Activated CD4-positive, alpha-beta T cell treated with anti-CD3 and anti-CD28 coated beads, Interleukin-10, Interleukin-2, amounts not matched to agents 100 ng/mL and 50 ng/mL, durations not matched to agents 16 hours and 8 hours (primary cell): ENCODE measurements at regions not wholly inside any gene's neighbourhood (a gene's known extent, or its start where the extent isn't known, plus 50 kb on each side); places are given as distances from the start of the nearest gene placed in this dataset.
"Not testable (repeated sequence)": the region's sequence is repeated elsewhere in the genome, so short reads cannot be mapped to it uniquely, and the experiment has no call there.

Experiments used
- DNase-seq: peaks from one replicate; pipeline ENCODE4 v3.0.0-alpha.2; 2020

- DNase-seq = no peak
Measured at GRCh38 chr4:85168234-85168834, 201.8 kb upstream of the WDFY3 start.

- no peak for DNase-seq
Measured at GRCh38 chr4:85170241-85170640, 203.8 kb upstream of the WDFY3 start.

- no peak for DNase-seq
Measured at GRCh38 chr4:85175190-85175589, 208.7 kb upstream of the WDFY3 start.

GRCh38 chr4:85177092-85177491, 210.6 kb upstream of the WDFY3 start:
- DNase-seq = no peak

- no peak for DNase-seq
Measured at GRCh38 chr4:85177679-85178078, 211.2 kb upstream of the WDFY3 start.

GRCh38 chr4:85180533-85180932, 214.0 kb upstream of the WDFY3 start:
- no peak for DNase-seq

- DNase-seq = no peak
Measured at GRCh38 chr4:85187106-85187505, 220.6 kb upstream of the WDFY3 start.

GRCh38 chr4:85196015-85196414, 229.5 kb upstream of the WDFY3 start:
- DNase-seq = not testable (repeated sequence)

- no peak for DNase-seq
Measured at GRCh38 chr4:85200106-85200505, 233.6 kb upstream of the WDFY3 start.

- DNase-seq = no peak
Measured at GRCh38 chr4:85209161-85209560, 242.7 kb upstream of the WDFY3 start.

GRCh38 chr4:85210353-85210752, 243.9 kb upstream of the WDFY3 start:
- no peak for DNase-seq

GRCh38 chr4:85216571-85216970, 250.1 kb upstream of the WDFY3 start:
- not testable (repeated sequence) for DNase-seq

GRCh38 chr4:85218756-85219155, 252.3 kb upstream of the WDFY3 start:
- no peak for DNase-seq

- DNase-seq = no peak
Measured at GRCh38 chr4:85221606-85222005, 253.3 kb upstream of the ARHGAP24 start.

- DNase-seq = no peak
Measured at GRCh38 chr4:85222561-85222960, 252.4 kb upstream of the ARHGAP24 start.

GRCh38 chr4:85228264-85228663, 246.7 kb upstream of the ARHGAP24 start:
- no peak for DNase-seq

- no peak for DNase-seq
Measured at GRCh38 chr4:85233516-85233915, 241.4 kb upstream of the ARHGAP24 start.

- no peak for DNase-seq
Measured at GRCh38 chr4:85243857-85244256, 231.1 kb upstream of the ARHGAP24 start.

- DNase-seq = no peak
Measured at GRCh38 chr4:85244638-85245037, 230.3 kb upstream of the ARHGAP24 start.

- DNase-seq = no peak
Measured at GRCh38 chr4:85246055-85246454, 228.9 kb upstream of the ARHGAP24 start.

GRCh38 chr4:85250852-85251251, 224.1 kb upstream of the ARHGAP24 start:
- no peak for DNase-seq

- DNase-seq = no peak
Measured at GRCh38 chr4:85257817-85258370, 217.1 kb upstream of the ARHGAP24 start.

- DNase-seq = no peak
Measured at GRCh38 chr4:85260064-85260463, 214.9 kb upstream of the ARHGAP24 start.

GRCh38 chr4:85265234-85265633, 209.7 kb upstream of the ARHGAP24 start:
- DNase-seq = no peak

GRCh38 chr4:85268188-85268587, 206.8 kb upstream of the ARHGAP24 start:
- no peak for DNase-seq
